ENCODE measurements at regions not wholly inside any gene's neighbourhood (a gene's known extent, or its start where the extent isn't known, plus 50 kb on each side); places are given as distances from the start of the nearest gene placed in this dataset.

DNA sequence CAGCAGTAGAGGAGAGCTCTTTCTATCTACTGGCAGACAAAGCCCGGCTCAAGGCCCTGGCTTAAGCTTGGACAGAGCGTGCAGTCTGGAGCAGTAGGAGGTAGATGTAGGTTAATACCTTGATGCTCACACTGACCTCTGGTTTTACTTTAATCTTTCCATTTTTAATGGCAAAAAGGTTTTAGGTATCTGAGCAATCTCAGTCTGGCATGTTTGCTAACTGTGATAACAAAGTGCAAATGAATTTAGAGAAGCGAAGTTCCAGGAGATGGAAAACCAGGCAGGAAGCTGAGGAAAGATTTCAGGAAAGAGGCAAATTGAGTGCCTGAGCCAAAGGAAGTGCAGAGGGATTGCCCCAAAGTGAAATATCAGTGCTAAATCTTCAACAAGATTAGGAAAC, 356.6 kb downstream of the FOXO1 start:
- TF ChIP-seq POLR2AphosphoS5 (IDR thresholded peaks at IDR 0.05; ENCODE audit: low read length), result no peak
- no peak for TF ChIP-seq EZH2 (IDR thresholded peaks at IDR 0.05; ENCODE audit: borderline replicate concordance, control insufficient read depth, low read depth, low read length)
- no peak for TF ChIP-seq ZNF384 (IDR thresholded peaks at IDR 0.05; ENCODE audit: borderline replicate concordance, low read depth, low read length)
- no peak for TF ChIP-seq SIX5 (IDR thresholded peaks at IDR 0.05; ENCODE audit: low read depth, low read length, severe bottlenecking)
- TF ChIP-seq CTCF (IDR thresholded peaks at IDR 0.05 in 2 of 3, conservative IDR thresholded peaks at IDR 0.05 in 1 of 3; ENCODE audit: control insufficient read depth in 2 of 3, extremely low read depth in 1 of 3, insufficient read depth in 1 of 3, low read depth in 3 of 3, low read length in 3 of 3), result no peak
- TF ChIP-seq TCF3 (IDR thresholded peaks at IDR 0.05; ENCODE audit: borderline replicate concordance, insufficient read depth, low read depth, low read length), result no peak
- TF ChIP-seq POLR2A (IDR thresholded peaks at IDR 0.05; ENCODE audit: low read depth, low read length), result no peak
- TF ChIP-seq, protein P1, sequence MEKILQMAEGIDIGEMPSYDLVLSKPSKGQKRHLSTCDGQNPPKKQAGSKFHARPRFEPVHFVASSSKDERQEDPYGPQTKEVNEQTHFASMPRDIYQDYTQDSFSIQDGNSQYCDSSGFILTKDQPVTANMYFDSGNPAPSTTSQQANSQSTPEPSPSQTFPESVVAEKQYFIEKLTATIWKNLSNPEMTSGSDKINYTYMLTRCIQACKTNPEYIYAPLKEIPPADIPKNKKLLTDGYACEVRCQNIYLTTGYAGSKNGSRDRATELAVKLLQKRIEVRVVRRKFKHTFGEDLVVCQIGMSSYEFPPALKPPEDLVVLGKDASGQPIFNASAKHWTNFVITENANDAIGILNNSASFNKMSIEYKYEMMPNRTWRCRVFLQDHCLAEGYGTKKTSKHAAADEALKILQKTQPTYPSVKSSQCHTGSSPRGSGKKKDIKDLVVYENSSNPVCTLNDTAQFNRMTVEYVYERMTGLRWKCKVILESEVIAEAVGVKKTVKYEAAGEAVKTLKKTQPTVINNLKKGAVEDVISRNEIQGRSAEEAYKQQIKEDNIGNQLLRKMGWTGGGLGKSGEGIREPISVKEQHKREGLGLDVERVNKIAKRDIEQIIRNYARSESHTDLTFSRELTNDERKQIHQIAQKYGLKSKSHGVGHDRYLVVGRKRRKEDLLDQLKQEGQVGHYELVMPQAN (conservative IDR thresholded peaks at IDR 0.05), result no peak
- TF ChIP-seq FOS (IDR thresholded peaks at IDR 0.05; ENCODE audit: borderline replicate concordance, extremely low read depth, insufficient read length), result no peak
- TF ChIP-seq ZNF24 (IDR thresholded peaks at IDR 0.05), result no peak
- TF ChIP-seq ZNF687 (IDR thresholded peaks at IDR 0.05), result no peak
